Upper lobe of left lung (tissue), 6 donors: ENCODE measurements at regions not wholly inside any gene's neighbourhood (a gene's known extent, or its start where the extent isn't known, plus 50 kb on each side); places are given as distances from the start of the nearest gene placed in this dataset.

Source experiments
- ATAC-seq, 2 donors: fragments of 200-7000 bp; cut with Tn5 transposase; one replicate each; pipeline ENCODE4 v1.9.1; 2022; ENCODE audit warnings: mild to moderate bottlenecking in 2 of 2, moderate library complexity in 2 of 2; ENCODE audit not compliant: low FRiP score in 2 of 2
- DNase-seq, 2 donors: peaks; one replicate each; pipeline ENCODE4 v3.0.0-alpha.2; 2019 to 2020
- H3K27ac ChIP-seq, 4 donors: fragments of 200-600 bp; sonication (generic); one replicate each; pipeline ENCODE4 v1.5.1; 2016 to 2019
- H3K27me3 ChIP-seq, 4 donors: fragments of 200-600 bp; sonication (generic); one replicate each; pipeline ENCODE4 v1.5.1; 2017 to 2019
- H3K36me3 ChIP-seq, 4 donors: fragments of 200-600 bp; sonication (generic); one replicate each; pipeline ENCODE4 v1.5.1; 2016 to 2019
- H3K4me1 ChIP-seq, 4 donors: fragments of 200-600 bp; sonication (generic); one replicate each; pipeline ENCODE4 v1.5.1; 2018 to 2019
- H3K4me3 ChIP-seq, 4 donors: fragments of 200-600 bp; sonication (generic); one replicate each; pipeline ENCODE4 v1.5.1; 2017 to 2019; ENCODE audit warnings: mild to moderate bottlenecking in 2 of 4, moderate library complexity in 1 of 4
- H3K9me3 ChIP-seq, 4 donors: fragments of 200-600 bp; sonication (generic); one replicate each; pipeline ENCODE4 v1.5.1; 2018 to 2019
- EP300 ChIP-seq, 4 donors: sonication (generic); formaldehyde crosslinking; IDR thresholded peaks; one replicate each; pipeline ENCODE4 v1.5.1; 2017; ENCODE audit warnings: antibody characterized with exemption in 4 of 4, control low read depth in 2 of 4
- POLR2A ChIP-seq, 4 donors: fragments of 450-650 bp; IDR thresholded peaks; one replicate each; pipeline ENCODE4 v1.5.1; 2016 to 2017; ENCODE audit warnings: antibody characterized with exemption in 4 of 4, mild to moderate bottlenecking in 2 of 4
- POLR2AphosphoS5 ChIP-seq, 2 donors: sonication (generic); formaldehyde crosslinking; IDR thresholded peaks; one replicate each; pipeline ENCODE4 v1.5.1; 2017; ENCODE audit warnings: antibody characterized with exemption in 2 of 2
- WGBS, 2 donors: methylation state at CpG; one replicate each; pipeline ENCODE4 v1.1.5; 2017 to 2018; 5-methylcytosine and 5-hydroxymethylcytosine counted together
- TF ChIP-seq, protein P1 (sequence below), 6 experiments: fragments of 450-650 bp in 4 of 6; fragments of 200-600 bp in 2 of 6; sonication (generic) in 2 of 6; IDR thresholded peaks; one replicate each; pipeline ENCODE4 v1.5.1; 2016 to 2019; ENCODE audit warnings: antibody characterized with exemption in 6 of 6
- donor health status: DM: no; HTN: no; CAD: no; lungs with moderate emphysema.
- donor health status: DM: no; HTN: yes; CAD: no; lungs with severe emphysema.

DNA sequence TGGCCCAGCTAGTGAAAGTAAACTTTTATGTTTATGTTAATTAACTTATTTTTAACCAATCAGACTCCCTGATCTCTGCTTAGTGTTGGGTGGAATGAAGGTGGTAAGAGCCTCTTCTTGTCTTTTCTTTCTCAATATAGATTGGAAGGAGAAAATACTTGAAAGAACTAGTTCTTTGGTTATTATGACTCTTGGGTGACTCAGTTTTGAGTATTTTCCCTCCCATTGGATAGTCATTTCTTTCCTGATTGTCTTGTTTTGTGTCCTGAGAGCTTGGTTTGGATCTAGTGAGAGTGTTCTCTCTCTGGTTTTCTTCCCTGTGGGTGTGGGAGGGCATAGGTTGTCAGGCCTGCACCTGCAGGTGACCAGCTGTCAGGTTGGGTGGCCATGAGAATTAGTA is 172.0 kb upstream of the GLRA2 start:
- Histone ChIP-seq H3K9me3 (no peaks in the 10 kb centered on the region), H3K4me3 (no peak overlapping the region), H3K27me3 (no peaks in the 10 kb centered on the region), H3K4me1 (no peaks in the 10 kb centered on the region), H3K27ac (no peak overlapping the region), H3K36me3 (no peaks in the 10 kb centered on the region)
- DNase-seq (no peak), ATAC-seq (no peak)
- TF ChIP-seq POLR2A (IDR thresholded peaks at IDR 0.05) (no peak), EP300 (IDR thresholded peaks at IDR 0.05) (no peak), POLR2AphosphoS5 (IDR thresholded peaks at IDR 0.05) (no peak)
- TF ChIP-seq, protein P1, sequence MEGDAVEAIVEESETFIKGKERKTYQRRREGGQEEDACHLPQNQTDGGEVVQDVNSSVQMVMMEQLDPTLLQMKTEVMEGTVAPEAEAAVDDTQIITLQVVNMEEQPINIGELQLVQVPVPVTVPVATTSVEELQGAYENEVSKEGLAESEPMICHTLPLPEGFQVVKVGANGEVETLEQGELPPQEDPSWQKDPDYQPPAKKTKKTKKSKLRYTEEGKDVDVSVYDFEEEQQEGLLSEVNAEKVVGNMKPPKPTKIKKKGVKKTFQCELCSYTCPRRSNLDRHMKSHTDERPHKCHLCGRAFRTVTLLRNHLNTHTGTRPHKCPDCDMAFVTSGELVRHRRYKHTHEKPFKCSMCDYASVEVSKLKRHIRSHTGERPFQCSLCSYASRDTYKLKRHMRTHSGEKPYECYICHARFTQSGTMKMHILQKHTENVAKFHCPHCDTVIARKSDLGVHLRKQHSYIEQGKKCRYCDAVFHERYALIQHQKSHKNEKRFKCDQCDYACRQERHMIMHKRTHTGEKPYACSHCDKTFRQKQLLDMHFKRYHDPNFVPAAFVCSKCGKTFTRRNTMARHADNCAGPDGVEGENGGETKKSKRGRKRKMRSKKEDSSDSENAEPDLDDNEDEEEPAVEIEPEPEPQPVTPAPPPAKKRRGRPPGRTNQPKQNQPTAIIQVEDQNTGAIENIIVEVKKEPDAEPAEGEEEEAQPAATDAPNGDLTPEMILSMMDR (IDR thresholded peaks at IDR 0.05) = no peak

DNA sequence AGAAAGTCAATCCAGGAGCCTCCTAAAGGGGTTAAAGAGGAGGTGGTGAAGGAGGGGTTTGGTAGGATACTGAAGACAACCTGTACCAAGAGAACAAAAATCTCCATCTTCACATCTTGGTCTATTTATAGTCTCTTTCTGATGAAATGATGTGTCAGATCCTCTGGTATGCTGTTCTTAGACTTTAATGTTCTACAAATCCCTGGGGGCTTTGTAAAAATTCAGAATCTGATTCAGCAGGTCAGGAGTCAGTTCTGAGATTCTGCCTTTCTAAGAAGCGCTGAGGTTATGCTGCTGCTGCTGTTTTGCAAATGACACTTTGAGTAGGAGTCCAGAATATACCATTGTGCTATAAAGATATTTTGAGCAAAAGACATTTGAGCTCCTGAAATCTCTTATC is 172.9 kb upstream of the GLRA2 start:
- 75 to 89% methylated on average over 1 of the region's 1 CpG for WGBS, 2 donors
- no peaks in the 10 kb centered on the region for H3K9me3 ChIP-seq
- TF ChIP-seq, protein P1 (IDR thresholded peaks at IDR 0.05) = no peak
- no peak for TF ChIP-seq POLR2AphosphoS5 (IDR thresholded peaks at IDR 0.05)
- TF ChIP-seq EP300 (IDR thresholded peaks at IDR 0.05) = no peak
- no peak for TF ChIP-seq POLR2A (IDR thresholded peaks at IDR 0.05)
- DNase-seq (no peak), ATAC-seq (no peak)
- H3K27me3 ChIP-seq = no peaks in the 10 kb centered on the region
- H3K4me3 ChIP-seq = no peak overlapping the region
- H3K36me3 ChIP-seq = no peaks in the 10 kb centered on the region
- H3K4me1 ChIP-seq = no peaks in the 10 kb centered on the region
- H3K27ac ChIP-seq = no peak overlapping the region

DNA sequence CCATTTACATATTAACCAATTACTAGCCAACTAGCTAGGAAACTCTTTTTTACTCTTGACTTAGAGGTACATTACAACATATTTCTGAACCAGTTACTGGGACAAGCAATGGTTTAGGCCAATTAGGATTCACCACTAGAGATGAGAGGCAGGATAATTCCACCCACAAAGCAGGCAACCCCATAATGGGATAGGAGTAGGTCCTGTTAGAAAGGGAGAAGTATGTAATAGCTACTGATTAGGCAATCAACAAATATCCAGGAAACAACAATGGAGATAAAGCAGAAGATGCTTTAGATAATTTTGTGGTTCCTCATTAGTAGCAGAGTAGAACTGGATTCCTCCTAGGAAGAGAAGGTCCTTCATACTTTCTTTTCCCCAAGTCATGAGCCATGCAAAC is 173.8 kb upstream of the GLRA2 start:
- Histone ChIP-seq H3K4me1 (no peaks in the 10 kb centered on the region), H3K36me3 (no peaks in the 10 kb centered on the region), H3K27me3 (no peaks in the 10 kb centered on the region), H3K9me3 (no peaks in the 10 kb centered on the region), H3K4me3 (no peak overlapping the region), H3K27ac (no peak overlapping the region)
- TF ChIP-seq, protein P1 (IDR thresholded peaks at IDR 0.05) = no peak
- no peak for TF ChIP-seq POLR2A (IDR thresholded peaks at IDR 0.05)
- TF ChIP-seq EP300 (IDR thresholded peaks at IDR 0.05) = no peak
- TF ChIP-seq POLR2AphosphoS5 (IDR thresholded peaks at IDR 0.05) = no peak
- no peak for DNase-seq
- no peak for ATAC-seq

DNA sequence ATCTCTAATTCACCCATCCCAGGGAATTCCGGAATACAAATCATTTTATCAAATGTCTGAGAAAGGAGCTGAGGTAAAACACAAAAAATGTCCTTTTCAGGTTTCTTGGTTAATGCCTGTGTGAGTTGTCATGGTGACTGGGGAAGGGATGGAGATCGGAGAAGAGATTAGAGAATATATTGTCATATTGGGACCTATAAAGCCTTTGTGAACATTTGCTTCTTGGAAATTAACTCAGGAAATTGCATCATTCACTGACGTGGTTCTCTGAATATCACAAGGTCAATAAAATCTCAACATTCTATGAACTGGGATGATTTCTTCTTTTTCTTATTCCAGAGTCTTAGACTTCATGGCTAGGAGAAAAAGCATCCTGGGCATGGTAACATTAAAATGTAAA is 174.8 kb upstream of the GLRA2 start:
- H3K4me1 ChIP-seq = no peaks in the 10 kb centered on the region
- H3K36me3 ChIP-seq = no peaks in the 10 kb centered on the region
- TF ChIP-seq POLR2AphosphoS5 (IDR thresholded peaks at IDR 0.05) = no peak
- no peak for TF ChIP-seq EP300 (IDR thresholded peaks at IDR 0.05)
- TF ChIP-seq, protein P1 (IDR thresholded peaks at IDR 0.05) = no peak
- TF ChIP-seq POLR2A (IDR thresholded peaks at IDR 0.05) = no peak
- 60 to 69% methylated on average over 3 of the region's 3 CpGs for WGBS, 2 donors
- DNase-seq (no peak), ATAC-seq (no peak)
- H3K4me3 ChIP-seq = no peak overlapping the region
- peaks cover 0 to 2% (median 0%) of the 10 kb centered on the region in 4 donors for H3K9me3 ChIP-seq
- H3K27ac ChIP-seq = no peak overlapping the region
- no peaks in the 10 kb centered on the region for H3K27me3 ChIP-seq

DNA sequence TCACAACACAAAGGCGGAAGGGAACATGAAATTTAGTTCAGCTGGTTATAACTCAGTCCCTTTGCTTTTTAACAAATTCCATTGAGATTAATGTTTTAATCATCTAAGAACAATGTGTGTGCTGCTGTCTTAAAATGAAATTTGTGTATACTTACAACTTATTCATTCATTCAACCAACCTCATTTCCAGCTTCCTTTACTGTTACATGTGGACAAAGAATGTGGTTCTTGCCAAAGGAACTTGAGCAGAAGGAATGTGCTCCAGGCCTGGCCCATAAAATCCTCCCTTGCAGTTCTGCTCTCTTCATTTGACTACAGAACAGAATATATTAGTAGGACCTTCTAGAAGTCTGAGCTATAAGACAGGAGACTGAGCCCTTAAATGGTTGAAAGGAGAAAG is 176.8 kb upstream of the GLRA2 start:
- no peak overlapping the region for H3K4me3 ChIP-seq
- WGBS, 2 donors = 74 to 100% methylated on average over 1 of the region's 1 CpG
- no peaks in the 10 kb centered on the region for H3K4me1 ChIP-seq
- no peak for ATAC-seq
- no peak for DNase-seq
- H3K9me3 ChIP-seq = peaks cover 0 to 4% (median 0%) of the 10 kb centered on the region in 4 donors
- H3K27me3 ChIP-seq = no peaks in the 10 kb centered on the region
- no peak overlapping the region for H3K27ac ChIP-seq
- H3K36me3 ChIP-seq = no peaks in the 10 kb centered on the region
- no peak for TF ChIP-seq POLR2AphosphoS5 (IDR thresholded peaks at IDR 0.05)
- TF ChIP-seq EP300 (IDR thresholded peaks at IDR 0.05) = no peak
- no peak for TF ChIP-seq POLR2A (IDR thresholded peaks at IDR 0.05)
- TF ChIP-seq, protein P1 (IDR thresholded peaks at IDR 0.05) = no peak
